GM12874 (cell line): ENCODE measurements at regions not wholly inside any gene's neighbourhood (a gene's known extent, or its start where the extent isn't known, plus 50 kb on each side); places are given as distances from the start of the nearest gene placed in this dataset.

ENCODE experiments used
- CTCF ChIP-seq: IDR thresholded peaks from 2 replicates; pipeline ENCODE4 v1.5.1; 2011; ENCODE audit warnings: low read depth, mild to moderate bottlenecking, control low read depth, low read length, moderate library complexity; ENCODE audit not compliant: insufficient read depth

- no peak for TF ChIP-seq CTCF
These were observed 161.1 kb upstream of the PKDCC start for GRCh38 chr2:41886757-41887156.

GRCh38 chr2:41890341-41890740 is 157.5 kb upstream of the PKDCC start:
- no peak for TF ChIP-seq CTCF

DNA sequence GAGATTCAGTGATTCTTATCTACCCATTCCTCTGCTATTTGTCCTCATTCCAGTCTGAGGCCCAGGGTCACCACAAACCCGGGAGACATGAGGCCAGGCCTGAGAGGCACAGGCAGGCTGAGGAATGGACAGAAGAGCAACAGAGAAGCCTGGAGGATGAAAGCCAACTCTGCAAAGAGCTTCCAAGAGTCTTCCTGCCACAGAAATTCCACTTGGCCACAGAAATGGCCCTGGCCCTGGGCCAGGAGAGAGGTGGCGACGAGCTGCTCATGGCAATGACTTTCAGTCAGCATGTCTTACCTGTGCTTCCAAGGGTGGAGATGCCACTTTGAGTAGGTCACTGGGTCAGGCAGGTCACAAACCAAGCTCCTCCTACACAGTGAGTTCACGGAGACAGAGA is 155.3 kb upstream of the PKDCC start:
- no peak for TF ChIP-seq CTCF

GRCh38 chr2:41894563-41895333 is 153.1 kb upstream of the PKDCC start:
- no peak for TF ChIP-seq CTCF

GRCh38 chr2:41895334-41895664 is 152.5 kb upstream of the PKDCC start:
- no peak for TF ChIP-seq CTCF

DNA sequence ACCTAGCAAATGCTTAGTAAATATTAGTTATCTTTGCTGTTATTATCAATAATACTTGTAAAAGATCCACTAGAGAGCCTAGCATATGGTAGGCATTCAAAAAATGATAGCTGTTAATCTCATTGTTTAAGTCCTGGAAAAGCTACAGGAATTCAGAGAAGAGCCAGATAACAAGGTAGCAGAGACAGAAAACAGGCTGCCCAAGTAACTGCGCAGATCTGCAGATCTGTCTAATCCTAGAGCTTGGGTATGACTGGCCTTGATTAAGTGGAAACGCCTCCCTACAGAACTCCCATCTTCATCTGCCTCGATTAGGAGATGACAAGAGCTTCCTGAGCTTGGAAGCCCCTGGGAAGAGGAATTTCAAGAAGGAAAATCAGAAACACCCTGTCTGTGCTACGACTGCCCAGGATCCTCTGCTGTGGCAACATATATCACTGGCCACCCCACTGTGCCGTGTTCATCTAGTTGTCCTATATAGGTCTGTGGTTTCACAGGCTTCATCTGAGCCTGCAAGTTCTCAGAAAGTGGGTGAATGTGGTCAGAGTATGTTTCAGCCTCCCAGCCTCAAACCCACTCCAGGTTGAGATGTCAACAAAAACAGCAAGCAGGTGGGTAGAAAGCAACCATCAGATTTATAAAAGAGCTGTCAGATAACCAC is 151.5 kb upstream of the PKDCC start:
- no peak for TF ChIP-seq CTCF

- no peak for TF ChIP-seq CTCF
These were observed 148.6 kb upstream of the PKDCC start for GRCh38 chr2:41899189-41899588.
